Effector memory CD8-positive, alpha-beta T cell (primary cell): ENCODE measurements at regions not wholly inside any gene's neighbourhood (a gene's known extent, or its start where the extent isn't known, plus 50 kb on each side); places are given as distances from the start of the nearest gene placed in this dataset.
"Not testable (repeated sequence)": the region's sequence is repeated elsewhere in the genome, so short reads cannot be mapped to it uniquely, and the experiment has no call there.

Experiments
- ATAC-seq: fragments of 150-1000 bp; cut with Tn5 transposase; replicated peaks from 2 replicates; pipeline ENCODE4 v1.10.0; 2021; ENCODE audit warnings: mild to moderate bottlenecking, moderate library complexity
- DNase-seq, 3 experiments: peaks; one replicate each; pipeline ENCODE4 v3.0.0; 2021
- H3K27ac Mint-ChIP-seq, 2 donors: one replicate each; pipeline ENCODE4 v1.8.0; 2022; ENCODE audit warnings: mild to moderate bottlenecking in 2 of 2, mixed read lengths in 2 of 2, moderate library complexity in 2 of 2
- H3K27me3 Mint-ChIP-seq, 2 donors: one replicate each; pipeline ENCODE4 v1.8.0; 2022; ENCODE audit warnings: mixed read lengths in 2 of 2
- H3K36me3 Mint-ChIP-seq: one replicate; pipeline ENCODE4 v1.8.0; 2022; ENCODE audit warnings: mild to moderate bottlenecking, moderate library complexity, mixed read lengths; ENCODE audit not compliant: insufficient read depth
- H3K4me1 Mint-ChIP-seq, 2 donors: one replicate each; pipeline ENCODE4 v1.8.0; 2022; ENCODE audit warnings: low read depth in 2 of 2, mixed read lengths in 2 of 2
- H3K4me3 Mint-ChIP-seq, 2 donors: one replicate each; pipeline ENCODE4 v1.8.0; 2022; ENCODE audit warnings: mild to moderate bottlenecking in 2 of 2, mixed read lengths in 2 of 2, moderate library complexity in 2 of 2
- H3K9me3 Mint-ChIP-seq, 2 donors: one replicate each; pipeline ENCODE4 v1.8.0; 2022; ENCODE audit warnings: mixed read lengths in 2 of 2

GRCh38 chr9:85444243-85444642, 297.5 kb downstream of the AGTPBP1 start:
- ATAC-seq, result no peak
- no peak overlapping the region for H3K27ac Mint-ChIP-seq

DNA sequence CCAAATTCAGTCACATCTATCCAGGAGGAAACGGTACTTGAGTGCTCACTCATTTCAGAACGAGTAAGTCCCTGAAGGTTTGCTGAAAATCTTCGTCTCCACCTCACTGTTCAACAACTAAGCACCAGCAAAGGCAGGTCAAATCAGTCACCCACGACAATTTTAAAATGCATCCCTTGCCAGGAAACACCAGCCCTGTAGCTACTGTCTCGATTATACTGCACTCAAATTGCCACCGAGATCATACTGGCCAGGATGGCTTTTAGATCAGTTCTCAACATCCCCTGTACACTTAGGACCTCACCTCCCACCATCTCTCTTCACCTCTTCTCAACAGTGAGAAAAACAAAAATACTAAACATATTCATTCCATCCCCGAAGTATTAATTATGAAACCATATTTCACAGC, 298.6 kb downstream of the AGTPBP1 start:
- H3K9me3 Mint-ChIP-seq, result peaks cover 3 to 13% of the 10 kb centered on the region in 2 donors
- H3K4me3 Mint-ChIP-seq, result no peak overlapping the region

More at GRCh38 chr9:85444243-85444642, 297.5 kb downstream of the AGTPBP1 start:
- H3K27me3 Mint-ChIP-seq, result peaks cover 0 to 4% of the 10 kb centered on the region in 2 donors
- H3K4me1 Mint-ChIP-seq, result no peaks in the 10 kb centered on the region
- no peak overlapping the region for H3K4me3 Mint-ChIP-seq
- H3K36me3 Mint-ChIP-seq, result no peaks in the 10 kb centered on the region
- peaks cover 3 to 13% of the 10 kb centered on the region in 2 donors for H3K9me3 Mint-ChIP-seq
- DNase-seq, result no peak

GRCh38 chr9:85439791-85440190, 302.0 kb downstream of the AGTPBP1 start:
- H3K9me3 Mint-ChIP-seq, result no peaks in the 10 kb centered on the region
- ATAC-seq (no peak), DNase-seq (no peak)
- H3K27ac Mint-ChIP-seq, result no peak overlapping the region
- H3K27me3 Mint-ChIP-seq, result peaks cover 21 to 25% of the 10 kb centered on the region in 2 donors
- H3K4me1 Mint-ChIP-seq, result no peaks in the 10 kb centered on the region
- H3K36me3 Mint-ChIP-seq, result no peaks in the 10 kb centered on the region
- H3K4me3 Mint-ChIP-seq, result no peak overlapping the region

More for the DNA sequence above, 298.6 kb downstream of the AGTPBP1 start:
- no peak for DNase-seq
- Mint-ChIP-seq H3K27ac (no peak overlapping the region), H3K27me3 (no peaks in the 10 kb centered on the region), H3K36me3 (no peaks in the 10 kb centered on the region), H3K4me1 (no peaks in the 10 kb centered on the region)
- ATAC-seq, result no peak

GRCh38 chr9:85433956-85434355, 307.8 kb downstream of the AGTPBP1 start:
- not testable (repeated sequence) for H3K4me1 Mint-ChIP-seq, H3K9me3 Mint-ChIP-seq, DNase-seq, ATAC-seq, H3K4me3 Mint-ChIP-seq, H3K36me3 Mint-ChIP-seq, H3K27ac Mint-ChIP-seq
- H3K27me3 Mint-ChIP-seq, result peaks cover 42 to 59% of the 10 kb centered on the region in 2 donors

DNA sequence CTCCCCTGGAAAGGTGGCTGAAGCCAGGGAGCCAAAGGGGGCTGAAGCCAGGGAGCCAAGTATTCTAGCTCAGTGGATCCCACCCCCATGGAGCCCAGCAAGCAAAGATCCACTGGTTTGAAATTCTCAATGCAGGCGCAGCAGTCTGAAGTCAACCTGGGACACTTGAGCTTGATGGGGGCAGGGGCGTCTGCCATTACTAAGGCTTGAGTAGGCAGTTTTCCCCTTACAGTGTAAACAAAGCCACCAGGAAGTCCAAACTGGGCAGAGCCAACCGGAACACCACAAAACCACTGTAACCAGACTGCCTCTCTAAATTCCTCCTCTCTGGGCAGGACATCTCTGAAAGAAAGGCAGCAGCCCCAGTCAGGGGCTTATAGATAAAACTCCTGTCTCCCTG, 308.2 kb downstream of the AGTPBP1 start:
- DNase-seq, H3K9me3 Mint-ChIP-seq, H3K4me1 Mint-ChIP-seq, H3K4me3 Mint-ChIP-seq, H3K27ac Mint-ChIP-seq, ATAC-seq, H3K36me3 Mint-ChIP-seq: not testable (repeated sequence)
- H3K27me3 Mint-ChIP-seq, result peaks cover 46 to 63% of the 10 kb centered on the region in 2 donors

GRCh38 chr9:85433046-85433445, 308.7 kb downstream of the AGTPBP1 start:
- no peaks in the 10 kb centered on the region for H3K4me1 Mint-ChIP-seq
- H3K36me3 Mint-ChIP-seq, result no peaks in the 10 kb centered on the region
- DNase-seq (no peak), ATAC-seq (no peak)
- H3K27me3 Mint-ChIP-seq, result peaks cover 51 to 68% of the 10 kb centered on the region in 2 donors
- H3K9me3 Mint-ChIP-seq, result no peaks in the 10 kb centered on the region
- no peak overlapping the region for H3K4me3 Mint-ChIP-seq
- no peak overlapping the region for H3K27ac Mint-ChIP-seq

DNA sequence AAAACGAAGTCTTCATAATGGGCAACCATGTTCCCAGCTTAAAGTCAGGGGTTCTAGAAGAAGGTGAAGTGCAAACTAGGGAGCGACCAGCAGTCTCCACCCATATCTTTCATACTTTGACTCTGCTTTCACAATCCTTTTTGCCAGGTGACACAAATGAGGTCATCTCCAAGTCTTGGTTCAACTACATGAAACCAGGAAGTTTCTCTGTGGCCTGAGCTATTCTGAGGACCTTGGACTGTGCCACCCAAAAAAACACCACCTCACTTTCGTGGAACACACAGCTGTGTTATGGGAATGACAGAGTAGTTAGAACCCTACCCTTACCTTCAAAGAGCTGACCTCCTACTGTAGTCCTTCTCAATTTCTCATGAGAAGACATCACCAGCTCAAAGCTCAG, 309.2 kb downstream of the AGTPBP1 start:
- ATAC-seq, result no peak

GRCh38 chr9:85431339-85432102, 310.2 kb downstream of the AGTPBP1 start:
- no peaks in the 10 kb centered on the region for H3K9me3 Mint-ChIP-seq
- H3K4me1 Mint-ChIP-seq, result no peaks in the 10 kb centered on the region
- H3K36me3 Mint-ChIP-seq, result no peaks in the 10 kb centered on the region
- H3K27me3 Mint-ChIP-seq, result peaks cover 57 to 76% of the 10 kb centered on the region in 2 donors
- H3K4me3 Mint-ChIP-seq, result no peak overlapping the region
- ATAC-seq, result no peak
- no peak for DNase-seq
- no peak overlapping the region for H3K27ac Mint-ChIP-seq

More for the DNA sequence above, 309.2 kb downstream of the AGTPBP1 start:
- no peak overlapping the region for H3K4me3 Mint-ChIP-seq
- no peaks in the 10 kb centered on the region for H3K9me3 Mint-ChIP-seq
- no peak for DNase-seq
- H3K27ac Mint-ChIP-seq, result no peak overlapping the region
- peaks cover 55 to 72% of the 10 kb centered on the region in 2 donors for H3K27me3 Mint-ChIP-seq
- H3K4me1 Mint-ChIP-seq, result no peaks in the 10 kb centered on the region
- no peaks in the 10 kb centered on the region for H3K36me3 Mint-ChIP-seq

DNA sequence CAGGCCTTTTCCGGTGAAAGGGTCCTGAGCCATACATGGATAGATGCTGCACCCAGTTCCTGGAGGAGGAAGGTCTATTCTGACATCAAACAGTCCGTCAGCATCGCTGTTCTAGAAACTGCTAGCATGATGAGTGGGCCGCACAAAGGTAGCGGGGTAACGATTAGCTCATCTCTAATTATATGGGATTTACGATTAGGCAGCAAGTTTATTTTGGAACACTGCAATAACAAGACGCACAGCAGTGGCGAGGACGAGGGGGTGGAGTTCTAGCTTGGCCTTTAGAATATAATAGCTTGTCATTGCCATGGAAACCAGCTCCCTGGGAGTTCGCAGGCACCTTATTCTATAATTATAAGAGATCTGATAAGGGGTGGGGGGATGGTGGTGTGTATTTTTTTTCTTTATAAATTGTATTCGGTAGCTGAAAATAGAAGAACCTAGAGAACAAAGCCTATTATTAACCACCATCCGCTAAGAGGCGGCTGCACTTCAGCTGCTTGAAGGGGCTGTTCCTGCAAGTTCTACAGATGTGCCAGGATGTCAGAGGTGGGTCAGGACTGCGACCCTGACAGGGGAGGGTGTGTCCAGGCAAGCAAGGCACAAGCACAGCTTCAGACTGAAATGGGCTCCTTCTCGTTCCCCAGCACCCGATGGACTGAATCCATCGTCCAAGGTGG, 311.0 kb downstream of the AGTPBP1 start:
- peaks cover 55 to 76% of the 10 kb centered on the region in 2 donors for H3K27me3 Mint-ChIP-seq
- DNase-seq, result no peak

GRCh38 chr9:85428230-85428629, 313.5 kb downstream of the AGTPBP1 start:
- Mint-ChIP-seq H3K36me3 (no peaks in the 10 kb centered on the region), H3K9me3 (no peaks in the 10 kb centered on the region), H3K4me1 (peaks cover 0 to 4% of the 10 kb centered on the region in 2 donors), H3K27ac (no peak overlapping the region), H3K4me3 (no peak overlapping the region), H3K27me3 (peaks cover 43 to 69% of the 10 kb centered on the region in 2 donors)
- no peak for DNase-seq
- ATAC-seq, result no peak

More for the DNA sequence above, 311.0 kb downstream of the AGTPBP1 start:
- ATAC-seq, result no peak
- Mint-ChIP-seq H3K36me3 (no peaks in the 10 kb centered on the region), H3K4me1 (no peaks in the 10 kb centered on the region), H3K4me3 (no peak overlapping the region), H3K27ac (no peak overlapping the region), H3K9me3 (no peaks in the 10 kb centered on the region)

DNA sequence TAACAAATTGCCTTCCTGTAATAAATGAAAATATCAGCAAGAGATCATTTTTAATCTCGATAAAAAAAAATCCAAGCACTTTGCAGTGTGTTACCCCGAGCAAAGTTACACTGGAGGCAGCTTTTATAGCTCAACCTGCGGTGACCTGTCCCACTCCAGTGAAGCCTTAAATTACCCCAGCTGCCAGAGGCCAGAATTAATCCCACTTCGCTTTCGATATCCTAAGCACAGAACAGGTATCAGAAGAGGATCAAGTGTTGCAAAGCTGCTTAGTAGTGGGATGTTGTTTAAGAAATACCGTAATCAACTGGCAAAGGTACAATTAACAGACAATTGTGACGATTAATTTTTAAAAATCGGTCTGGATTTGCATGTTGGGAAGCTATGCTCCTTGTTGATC, 314.0 kb downstream of the AGTPBP1 start:
- no peaks in the 10 kb centered on the region for H3K36me3 Mint-ChIP-seq
- DNase-seq (no peak), ATAC-seq (no peak)
- no peak overlapping the region for H3K4me3 Mint-ChIP-seq
- H3K9me3 Mint-ChIP-seq, result no peaks in the 10 kb centered on the region
- no peak overlapping the region for H3K27ac Mint-ChIP-seq
- H3K4me1 Mint-ChIP-seq, result peaks cover 0 to 4% of the 10 kb centered on the region in 2 donors
- peaks cover 41 to 65% of the 10 kb centered on the region in 2 donors for H3K27me3 Mint-ChIP-seq

DNA sequence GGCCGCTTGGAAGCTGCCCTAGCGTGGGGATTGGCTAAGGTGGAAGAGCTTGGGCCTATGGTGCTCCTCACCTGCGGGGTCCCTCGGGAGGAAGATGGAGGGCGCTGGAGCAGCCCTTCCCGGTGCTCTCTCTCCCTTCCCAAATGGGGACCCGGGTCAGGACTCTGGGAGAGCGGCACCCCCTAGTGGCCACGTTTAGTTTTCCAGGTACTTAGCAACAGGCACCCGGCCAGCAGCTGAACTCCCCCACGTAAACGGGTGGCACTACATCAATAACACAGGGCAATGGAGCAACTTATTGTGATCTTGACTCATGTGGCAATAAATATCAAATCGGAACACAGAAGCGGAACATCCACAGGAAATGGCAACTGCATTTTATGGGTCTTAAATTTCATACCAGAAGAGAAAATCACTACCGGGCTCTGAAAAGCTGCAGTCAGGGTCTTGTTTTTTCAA, 316.6 kb downstream of the AGTPBP1 start:
- Mint-ChIP-seq H3K27ac (no peak overlapping the region), H3K4me3 (no peak overlapping the region), H3K27me3 (peaks cover 38 to 54% of the 10 kb centered on the region in 2 donors), H3K9me3 (no peaks in the 10 kb centered on the region), H3K4me1 (peaks cover 5 to 8% of the 10 kb centered on the region in 2 donors), H3K36me3 (peaks cover 3% of the 10 kb centered on the region)
- no peak for ATAC-seq
- DNase-seq, result peak; percentile 5 to 11 (median 7)

DNA sequence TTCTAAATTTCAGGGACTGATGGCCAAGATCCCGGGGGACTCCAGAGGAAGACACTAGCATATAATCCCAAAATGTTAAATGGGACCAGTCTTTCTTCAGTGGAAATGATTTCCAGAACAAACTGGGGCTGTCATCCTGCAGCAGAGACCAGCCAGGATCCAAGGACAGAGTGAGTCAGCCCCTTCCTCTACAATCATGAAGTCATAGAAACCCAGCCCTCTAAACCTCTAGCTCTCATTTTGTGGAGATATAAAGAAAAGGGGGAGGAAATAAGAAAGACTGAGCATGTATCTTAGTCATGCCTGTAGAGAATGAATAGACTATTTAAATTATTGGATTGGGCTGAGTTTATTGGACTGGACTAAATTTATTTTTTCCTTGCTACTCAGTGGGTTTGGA, 318.3 kb downstream of the AGTPBP1 start:
- Mint-ChIP-seq H3K36me3 (peaks cover 3% of the 10 kb centered on the region), H3K9me3 (no peaks in the 10 kb centered on the region), H3K4me3 (no peak overlapping the region)

DNA sequence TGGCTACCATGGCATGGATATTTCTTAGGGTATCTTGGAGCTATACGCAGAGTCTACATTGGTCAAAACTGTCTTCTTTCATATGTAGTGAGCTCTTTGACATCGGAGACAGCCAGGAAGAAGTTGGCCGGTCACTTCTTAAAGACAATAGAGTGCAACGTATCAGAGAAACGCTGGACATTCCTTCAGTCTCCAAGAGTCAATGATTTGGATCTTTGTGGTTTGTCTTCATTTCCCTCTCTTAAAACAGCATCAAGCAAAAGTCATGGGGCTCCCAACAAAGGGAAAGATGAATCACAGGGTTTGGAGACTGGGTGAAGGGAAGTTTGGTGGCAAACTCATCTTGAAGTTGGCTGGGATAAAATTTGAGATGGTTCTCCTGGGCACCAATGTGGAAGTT, 320.1 kb downstream of the AGTPBP1 start:
- H3K4me3 Mint-ChIP-seq, result no peak overlapping the region
- ATAC-seq (no peak), DNase-seq (no peak)
- no peaks in the 10 kb centered on the region for H3K9me3 Mint-ChIP-seq
- no peak overlapping the region for H3K27ac Mint-ChIP-seq
- peaks cover 18 to 31% of the 10 kb centered on the region in 2 donors for H3K27me3 Mint-ChIP-seq
- peaks cover 5 to 8% of the 10 kb centered on the region in 2 donors for H3K4me1 Mint-ChIP-seq
- H3K36me3 Mint-ChIP-seq, result peaks cover 3% of the 10 kb centered on the region

More for the DNA sequence above, 318.3 kb downstream of the AGTPBP1 start:
- peaks cover 30 to 40% of the 10 kb centered on the region in 2 donors for H3K27me3 Mint-ChIP-seq
- DNase-seq (no peak), ATAC-seq (no peak)
- peaks cover 5 to 8% of the 10 kb centered on the region in 2 donors for H3K4me1 Mint-ChIP-seq
- no peak overlapping the region for H3K27ac Mint-ChIP-seq
